ENCODE measurements at regions not wholly inside any gene's neighbourhood (a gene's known extent, or its start where the extent isn't known, plus 50 kb on each side); places are given as distances from the start of the nearest gene placed in this dataset.

GRCh38 chr16:86289304-86289703 is 221.0 kb upstream of the FOXF1 start:
- Mint-ChIP-seq H3K27me3 (ENCODE audit: low read depth, poor library complexity) (peaks cover 100% of the 10 kb centered on the region), H3K36me3 (ENCODE audit: low read depth) (no peaks in the 10 kb centered on the region), H3K4me1 (peaks cover 34% of the 10 kb centered on the region), H3K4me3 (no peak overlapping the region), H3K9me3 (no peaks in the 10 kb centered on the region), H3K27ac (no peak overlapping the region)
- TF ChIP-seq CTCF (IDR thresholded peaks at IDR 0.05), result no peak
- no peak for DNase-seq

- DNase-seq, result no peak
- Mint-ChIP-seq H3K27ac (no peak overlapping the region), H3K4me3 (no peak overlapping the region), H3K36me3 (ENCODE audit: low read depth) (no peaks in the 10 kb centered on the region), H3K27me3 (ENCODE audit: low read depth, poor library complexity) (peaks cover 100% of the 10 kb centered on the region), H3K9me3 (no peaks in the 10 kb centered on the region), H3K4me1 (peaks cover 40% of the 10 kb centered on the region)
- TF ChIP-seq CTCF (IDR thresholded peaks at IDR 0.05), result no peak
Measured at GRCh38 chr16:86289907-86290306, 220.4 kb upstream of the FOXF1 start.

- H3K27ac Mint-ChIP-seq, result no peak overlapping the region
- H3K27me3 Mint-ChIP-seq (ENCODE audit: low read depth, poor library complexity), result peaks cover 99% of the 10 kb centered on the region
- no peak for DNase-seq
- H3K4me3 Mint-ChIP-seq, result no peak overlapping the region
- no peaks in the 10 kb centered on the region for H3K9me3 Mint-ChIP-seq
- H3K4me1 Mint-ChIP-seq, result peaks cover 49% of the 10 kb centered on the region
- H3K36me3 Mint-ChIP-seq (ENCODE audit: low read depth), result no peaks in the 10 kb centered on the region
- no peak for TF ChIP-seq CTCF (IDR thresholded peaks at IDR 0.05)
Measured at GRCh38 chr16:86291491-86291890, 218.8 kb upstream of the FOXF1 start.

- Mint-ChIP-seq H3K4me3 (no peak overlapping the region), H3K27ac (no peak overlapping the region), H3K4me1 (peaks cover 51% of the 10 kb centered on the region), H3K27me3 (ENCODE audit: low read depth, poor library complexity) (peaks cover 99% of the 10 kb centered on the region), H3K36me3 (ENCODE audit: low read depth) (no peaks in the 10 kb centered on the region), H3K9me3 (no peaks in the 10 kb centered on the region)
- no peak for TF ChIP-seq CTCF (IDR thresholded peaks at IDR 0.05)
- no peak for DNase-seq
Measured at GRCh38 chr16:86292171-86292775, 218.1 kb upstream of the FOXF1 start.

- no peak overlapping the region for H3K27ac Mint-ChIP-seq
- peaks cover 99% of the 10 kb centered on the region for H3K27me3 Mint-ChIP-seq (ENCODE audit: low read depth, poor library complexity)
- no peaks in the 10 kb centered on the region for H3K36me3 Mint-ChIP-seq (ENCODE audit: low read depth)
- DNase-seq, result no peak
- no peak overlapping the region for H3K4me3 Mint-ChIP-seq
- no peak for TF ChIP-seq CTCF (IDR thresholded peaks at IDR 0.05)
- H3K4me1 Mint-ChIP-seq, result peaks cover 51% of the 10 kb centered on the region
- no peaks in the 10 kb centered on the region for H3K9me3 Mint-ChIP-seq
Measured at GRCh38 chr16:86292942-86293341, 217.4 kb upstream of the FOXF1 start.

GRCh38 chr16:86293906-86294305 is 216.4 kb upstream of the FOXF1 start:
- Mint-ChIP-seq H3K4me1 (peaks cover 53% of the 10 kb centered on the region), H3K9me3 (no peaks in the 10 kb centered on the region), H3K27me3 (ENCODE audit: low read depth, poor library complexity) (peaks cover 99% of the 10 kb centered on the region), H3K27ac (no peak overlapping the region), H3K36me3 (ENCODE audit: low read depth) (no peaks in the 10 kb centered on the region), H3K4me3 (no peak overlapping the region)
- DNase-seq, result no peak
- TF ChIP-seq CTCF (IDR thresholded peaks at IDR 0.05), result no peak

Measured in nephron progenitor cell (in vitro differentiated cells).